BLaER1 treated with 17β-estradiol and CSF1 and Interleukin-3, amounts not matched to agents 10 nM and 100 nM (cell line): ENCODE measurements at regions not wholly inside any gene's neighbourhood (a gene's known extent, or its start where the extent isn't known, plus 50 kb on each side); places are given as distances from the start of the nearest gene placed in this dataset.

ENCODE experiments used
- H3K27ac ChIP-seq, 11 experiments: shearing (Covaris generic); formaldehyde crosslinking; 2 replicates each; pipeline ENCODE4 v1.8.1; 2022
- H3K27me3 ChIP-seq, 11 experiments: shearing (Covaris generic); formaldehyde crosslinking; 2 replicates each; pipeline ENCODE4 v1.8.1; 2022
- H3K36me3 ChIP-seq, 11 experiments: shearing (Covaris generic); formaldehyde crosslinking; 2 replicates each; pipeline ENCODE4 v1.8.1; 2022
- H3K4me1 ChIP-seq, 10 experiments: shearing (Covaris generic); formaldehyde crosslinking; 2 replicates each; pipeline ENCODE4 v1.8.1; 2022
- H3K4me2 ChIP-seq, 11 experiments: shearing (Covaris generic); formaldehyde crosslinking; 2 replicates each; pipeline ENCODE4 v1.8.1; 2022
- H3K4me3 ChIP-seq, 10 experiments: shearing (Covaris generic); formaldehyde crosslinking; 2 replicates each; pipeline ENCODE4 v1.8.1; 2022
- H3K9ac ChIP-seq, 11 experiments: shearing (Covaris generic); formaldehyde crosslinking; 2 replicates each; pipeline ENCODE4 v1.8.1; 2022
- H3K9me3 ChIP-seq, 11 experiments: shearing (Covaris generic); formaldehyde crosslinking; replicated peaks in 1 of 11; 2 replicates each; pipeline ENCODE4 v1.8.1; 2022
- H4K20me1 ChIP-seq, 11 experiments: shearing (Covaris generic); formaldehyde crosslinking; 2 replicates each; pipeline ENCODE4 v1.8.1; 2022
- Cebpa-rat ChIP-seq, 11 experiments: shearing (Covaris generic); IDR thresholded peaks; 2 replicates each; pipeline ENCODE4 v1.8.1; 2022

DNA sequence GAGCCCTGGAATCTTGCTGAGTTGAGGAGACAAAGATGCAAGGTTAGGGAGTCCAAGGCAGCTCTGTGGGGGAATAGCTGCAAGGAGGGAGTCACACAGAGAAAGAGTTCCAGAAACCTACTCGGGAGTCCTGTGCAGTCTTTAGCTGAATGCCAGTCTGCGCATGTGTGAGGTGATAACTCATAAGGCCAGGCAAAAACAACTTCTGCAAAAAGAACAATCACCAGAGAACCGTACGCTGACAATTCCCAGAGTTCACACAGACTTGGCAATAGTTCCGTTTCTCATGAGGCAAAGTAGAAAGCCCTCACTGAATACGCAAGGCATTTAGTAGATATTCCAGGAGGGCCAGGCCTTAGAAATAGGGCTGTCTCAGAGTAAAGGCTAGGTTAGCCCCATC, 135.2 kb upstream of the TAB2 start:
- H3K4me2 ChIP-seq: peak overlapping the region in 1 of 11 experiments; percentile 47; a peak in 2 of 22 replicates
- no peak overlapping the region for H3K4me3 ChIP-seq
- no peaks in the 10 kb centered on the region for H3K27me3 ChIP-seq
- H3K4me1 ChIP-seq: peaks cover 10 to 27% (median 12%) of the 10 kb centered on the region in 10 experiments
- TF ChIP-seq Cebpa-rat (IDR thresholded peaks at IDR 0.05): no peak
- H3K36me3 ChIP-seq: no peaks in the 10 kb centered on the region
- H4K20me1 ChIP-seq: no peaks in the 10 kb centered on the region
- H3K9ac ChIP-seq: no peak overlapping the region
- H3K27ac ChIP-seq: no peak overlapping the region
- peaks cover 23 to 49% (median 37%) of the 10 kb centered on the region in 11 experiments for H3K9me3 ChIP-seq

DNA sequence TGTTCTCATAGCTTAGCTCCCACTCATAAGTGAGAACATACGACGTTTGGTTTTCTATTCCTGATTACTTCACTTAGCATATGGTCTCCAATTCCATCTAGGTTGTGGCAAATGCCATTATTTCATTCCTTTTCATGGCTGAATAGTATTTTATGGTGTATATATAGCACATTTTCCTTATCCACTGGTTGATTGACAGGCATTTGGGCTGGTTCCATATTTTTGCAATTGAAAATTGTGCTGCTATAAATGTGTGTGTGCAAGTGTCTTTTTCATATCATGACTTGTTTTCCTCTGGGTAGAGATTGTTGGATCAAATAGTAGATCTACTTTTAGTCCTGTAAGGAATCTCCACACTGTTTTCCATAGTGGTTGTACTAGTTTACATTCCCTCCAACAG, 133.0 kb upstream of the TAB2 start:
- H4K20me1 ChIP-seq: no peaks in the 10 kb centered on the region
- no peak overlapping the region for H3K9ac ChIP-seq
- H3K27ac ChIP-seq: no peak overlapping the region
- TF ChIP-seq Cebpa-rat (IDR thresholded peaks at IDR 0.05): no peak
- H3K4me1 ChIP-seq: peaks cover 0 to 14% (median 0%) of the 10 kb centered on the region in 10 experiments; a peak in 5 of 20 replicates
- H3K4me3 ChIP-seq: no peak overlapping the region
- no peaks in the 10 kb centered on the region for H3K27me3 ChIP-seq
- H3K9me3 ChIP-seq: peaks cover 31 to 68% (median 53%) of the 10 kb centered on the region in 11 experiments
- no peaks in the 10 kb centered on the region for H3K36me3 ChIP-seq
- no peak overlapping the region for H3K4me2 ChIP-seq

DNA sequence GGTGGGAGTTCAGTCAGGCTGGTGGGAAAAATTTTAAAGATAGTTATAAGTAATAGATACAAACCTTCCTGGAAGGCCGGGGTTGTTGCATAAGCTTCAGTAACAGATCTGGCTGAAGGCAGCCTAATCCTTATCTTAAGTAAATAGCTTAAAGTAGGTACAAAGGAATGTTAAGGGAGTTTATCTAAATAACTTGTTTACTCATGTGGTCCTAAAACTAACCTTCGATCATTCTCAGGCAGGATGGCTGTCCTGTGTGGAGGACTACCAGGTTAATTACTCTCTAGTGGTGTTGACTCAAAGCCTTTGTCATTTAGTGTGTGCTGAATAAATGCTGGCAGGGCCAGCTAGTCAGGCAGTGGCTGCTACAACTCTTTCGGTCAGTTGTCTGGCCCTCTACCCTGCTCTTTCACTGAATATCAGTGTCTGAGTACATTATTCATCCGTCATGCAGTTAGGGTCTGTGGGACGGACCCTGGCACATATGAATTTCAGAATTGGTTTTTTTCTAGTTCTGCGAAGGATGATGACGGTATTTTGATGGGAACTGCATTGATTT, 131.6 kb upstream of the TAB2 start:
- H3K27me3 ChIP-seq: no peaks in the 10 kb centered on the region
- no peak overlapping the region for H3K27ac ChIP-seq
- no peaks in the 10 kb centered on the region for H4K20me1 ChIP-seq
- no peaks in the 10 kb centered on the region for H3K36me3 ChIP-seq
- no peak overlapping the region for H3K4me2 ChIP-seq
- TF ChIP-seq Cebpa-rat (IDR thresholded peaks at IDR 0.05): no peak
- H3K4me1 ChIP-seq: peaks cover 0 to 13% (median 0%) of the 10 kb centered on the region in 10 experiments; a peak in 3 of 20 replicates
- H3K4me3 ChIP-seq: no peak overlapping the region
- no peak overlapping the region for H3K9ac ChIP-seq
- H3K9me3 ChIP-seq: peaks cover 45 to 76% (median 64%) of the 10 kb centered on the region in 11 experiments

DNA sequence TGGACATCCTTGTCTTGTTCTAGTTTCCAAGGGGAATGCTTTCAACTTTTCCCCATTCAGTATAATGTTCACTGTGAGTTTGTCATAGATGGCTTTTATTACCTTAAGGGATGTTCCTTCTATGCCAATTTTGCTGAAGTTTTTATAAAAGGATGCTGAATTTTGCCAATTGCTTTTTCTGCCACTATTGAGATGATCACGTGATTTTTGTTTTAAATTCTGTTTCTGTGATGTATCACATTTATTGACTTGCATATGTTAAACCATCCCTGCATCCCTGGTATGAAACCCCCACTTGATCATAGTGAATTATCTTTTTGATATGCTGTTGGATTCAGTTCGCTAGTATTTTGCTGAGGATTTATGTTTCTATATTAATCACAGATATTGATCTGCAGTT, 130.6 kb upstream of the TAB2 start:
- H3K4me2 ChIP-seq: no peak overlapping the region
- no peak for TF ChIP-seq Cebpa-rat (IDR thresholded peaks at IDR 0.05)
- no peaks in the 10 kb centered on the region for H4K20me1 ChIP-seq
- no peak overlapping the region for H3K9ac ChIP-seq
- H3K4me1 ChIP-seq: peaks cover 0 to 8% (median 0%) of the 10 kb centered on the region in 10 experiments; a peak in 3 of 20 replicates
- no peak overlapping the region for H3K27ac ChIP-seq
- no peaks in the 10 kb centered on the region for H3K36me3 ChIP-seq
- no peaks in the 10 kb centered on the region for H3K27me3 ChIP-seq
- H3K4me3 ChIP-seq: no peak overlapping the region
- peaks cover 45 to 77% (median 64%) of the 10 kb centered on the region in 11 experiments for H3K9me3 ChIP-seq

DNA sequence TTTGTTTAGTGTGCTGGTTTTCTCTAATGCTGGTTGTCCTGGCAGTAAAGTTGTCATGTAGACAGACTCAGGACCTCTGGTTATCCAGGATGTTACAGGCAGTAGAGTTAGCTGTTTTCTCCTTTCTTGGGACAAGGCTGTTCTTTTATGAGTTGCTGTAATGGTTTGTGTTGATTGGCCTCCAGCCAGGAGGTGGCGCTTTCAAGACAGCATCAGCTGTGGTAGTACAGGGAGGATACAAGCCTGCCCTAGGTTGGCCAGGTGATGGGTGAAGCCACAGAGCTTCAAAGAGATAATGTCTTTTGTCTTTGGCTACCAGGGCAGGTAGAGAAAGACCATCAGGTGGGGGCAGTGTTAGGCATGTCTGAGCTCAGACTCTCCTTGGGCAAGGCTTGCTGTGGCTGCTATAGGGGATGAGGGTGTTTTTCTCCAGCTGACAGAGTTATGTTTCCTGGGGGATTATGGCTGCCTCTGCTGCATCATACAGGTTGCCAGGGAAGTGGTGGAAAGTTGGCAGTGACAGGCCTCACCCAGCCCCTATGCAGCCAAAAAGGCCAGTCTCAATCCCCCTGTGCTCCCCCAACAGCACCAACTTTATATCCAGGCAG, 127.2 kb upstream of the TAB2 start:
- Histone ChIP-seq H3K36me3 (no peaks in the 10 kb centered on the region), H3K4me2 (no peak overlapping the region), H3K4me3 (no peak overlapping the region), H3K27me3 (no peaks in the 10 kb centered on the region), H4K20me1 (no peaks in the 10 kb centered on the region), H3K9me3 (peaks cover 43 to 57% (median 52%) of the 10 kb centered on the region in 11 experiments), H3K9ac (no peak overlapping the region), H3K27ac (no peak overlapping the region), H3K4me1 (peaks cover 0 to 10% (median 6%) of the 10 kb centered on the region in 10 experiments; a peak in 10 of 20 replicates)
- no peak for TF ChIP-seq Cebpa-rat (IDR thresholded peaks at IDR 0.05)

DNA sequence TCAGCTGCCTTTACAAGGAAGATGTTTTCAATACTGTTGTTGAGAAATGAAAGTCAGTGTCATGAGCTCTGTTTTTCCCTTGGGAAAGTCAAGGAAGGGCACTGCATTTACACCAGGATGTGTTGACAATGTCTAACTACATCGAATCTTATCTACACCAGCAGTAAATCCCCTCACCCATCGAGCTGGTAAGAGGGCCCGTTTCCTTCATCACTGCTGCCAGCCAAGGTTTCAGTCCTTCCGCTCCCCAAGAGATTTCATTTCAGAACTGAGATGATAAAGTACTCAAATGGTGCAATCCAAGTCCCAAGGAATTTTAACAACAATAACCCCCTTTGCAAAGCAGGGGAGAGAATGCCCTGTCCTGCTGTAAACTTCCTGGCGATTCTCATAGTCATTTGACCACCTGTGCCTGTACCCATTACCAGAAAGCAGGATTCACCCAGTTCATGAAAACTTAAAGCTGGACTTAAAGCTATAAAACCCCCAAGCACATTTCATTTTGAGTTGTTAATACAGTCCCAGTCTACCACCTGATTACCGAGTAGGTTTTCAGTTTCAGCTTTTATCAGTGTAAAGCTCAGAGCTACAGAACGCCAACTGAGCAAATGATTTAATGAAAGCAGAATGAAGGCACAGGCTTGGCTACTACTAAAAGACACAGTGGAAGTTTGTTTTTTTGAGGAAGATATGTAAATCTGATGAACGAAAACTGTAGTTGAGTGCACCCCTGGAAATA, 122.5 kb upstream of the TAB2 start:
- Histone ChIP-seq H3K9me3 (peaks cover 26 to 44% (median 35%) of the 10 kb centered on the region in 11 experiments), H3K4me3 (no peak overlapping the region), H3K27me3 (no peaks in the 10 kb centered on the region), H4K20me1 (no peaks in the 10 kb centered on the region), H3K9ac (no peak overlapping the region), H3K4me2 (peak overlapping the region in 5 of 11 experiments; percentile 10 to 49 (median 23); a peak in 8 of 22 replicates), H3K27ac (no peak overlapping the region), H3K36me3 (no peaks in the 10 kb centered on the region), H3K4me1 (peaks cover 0 to 10% (median 6%) of the 10 kb centered on the region in 10 experiments; a peak in 10 of 20 replicates)
- no peak for TF ChIP-seq Cebpa-rat (IDR thresholded peaks at IDR 0.05)

DNA sequence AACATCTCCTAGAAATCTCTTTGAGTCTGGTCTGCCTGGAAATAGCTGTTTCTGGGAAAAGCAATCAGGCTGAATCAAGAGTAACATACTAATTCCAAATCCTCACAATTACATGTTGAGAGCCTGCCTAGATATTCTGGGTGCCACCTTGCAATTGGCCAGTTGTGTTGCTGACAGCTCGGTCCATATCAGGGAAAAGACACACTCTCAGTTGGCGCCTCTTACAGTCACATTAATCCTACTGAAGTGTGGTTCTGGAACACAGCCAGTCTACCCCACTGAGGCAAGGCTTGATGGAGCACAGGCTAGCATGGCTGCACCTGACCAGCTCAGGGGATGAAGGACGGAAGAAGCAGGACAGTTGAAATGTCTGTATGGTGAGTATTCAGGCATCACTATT, 121.4 kb upstream of the TAB2 start:
- H3K36me3 ChIP-seq: no peaks in the 10 kb centered on the region
- no peaks in the 10 kb centered on the region for H3K27me3 ChIP-seq
- H4K20me1 ChIP-seq: no peaks in the 10 kb centered on the region
- H3K9ac ChIP-seq: no peak overlapping the region
- no peak overlapping the region for H3K4me2 ChIP-seq
- H3K9me3 ChIP-seq: peaks cover 22 to 43% (median 31%) of the 10 kb centered on the region in 11 experiments; a peak in 21 of 22 replicates
- no peak overlapping the region for H3K4me3 ChIP-seq
- TF ChIP-seq Cebpa-rat (IDR thresholded peaks at IDR 0.05): no peak
- peaks cover under 1 to 10% (median 6%) of the 10 kb centered on the region in 10 experiments; a peak in 14 of 20 replicates for H3K4me1 ChIP-seq
- no peak overlapping the region for H3K27ac ChIP-seq

DNA sequence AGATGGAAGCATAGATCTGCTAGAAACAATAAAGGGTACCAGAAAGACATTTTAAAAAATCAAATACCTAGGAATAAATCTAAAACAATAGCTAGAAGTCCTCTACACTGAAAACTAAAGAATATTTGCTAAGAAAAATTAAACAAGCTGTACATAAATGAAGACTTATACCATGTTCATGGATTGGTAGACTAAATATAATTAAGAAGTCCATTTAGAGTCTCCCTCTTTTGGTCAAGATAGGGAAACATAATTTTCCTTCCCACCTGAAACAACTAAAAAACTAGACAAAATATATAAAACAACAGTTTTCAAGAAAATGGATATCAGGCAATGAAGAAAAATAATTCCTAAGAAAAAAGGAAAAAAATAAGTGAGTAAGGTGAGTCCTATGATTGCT, 120.0 kb upstream of the TAB2 start:
- TF ChIP-seq Cebpa-rat (IDR thresholded peaks at IDR 0.05): no peak
- no peak overlapping the region for H3K9ac ChIP-seq
- H3K4me3 ChIP-seq: no peak overlapping the region
- no peaks in the 10 kb centered on the region for H4K20me1 ChIP-seq
- H3K4me2 ChIP-seq: no peak overlapping the region
- H3K36me3 ChIP-seq: no peaks in the 10 kb centered on the region
- peaks cover 22 to 43% (median 31%) of the 10 kb centered on the region in 11 experiments; a peak in 21 of 22 replicates for H3K9me3 ChIP-seq
- H3K27ac ChIP-seq: no peak overlapping the region
- H3K27me3 ChIP-seq: no peaks in the 10 kb centered on the region
- peaks cover 4 to 16% (median 8%) of the 10 kb centered on the region in 10 experiments; a peak in 16 of 20 replicates for H3K4me1 ChIP-seq

DNA sequence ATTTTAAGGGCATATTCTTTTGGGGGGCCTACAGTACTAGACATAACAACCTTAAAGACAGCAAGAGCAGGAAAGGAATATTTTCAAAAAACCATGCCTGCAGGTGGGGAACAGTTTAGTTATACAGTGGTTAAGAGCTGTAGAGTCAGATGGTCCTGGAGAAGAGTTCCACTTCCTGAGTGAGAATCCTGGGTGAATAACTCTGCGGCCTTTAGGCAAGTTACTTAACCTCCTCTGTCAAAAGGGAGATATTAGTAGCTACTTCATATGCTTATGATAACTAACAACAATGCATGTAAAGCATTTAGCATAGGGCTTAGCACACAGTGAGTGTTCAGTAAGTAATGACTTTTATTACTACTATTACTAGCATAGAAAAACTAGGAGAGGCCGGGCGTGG, 119.2 kb upstream of the TAB2 start:
- H4K20me1 ChIP-seq: no peaks in the 10 kb centered on the region
- TF ChIP-seq Cebpa-rat (IDR thresholded peaks at IDR 0.05): no peak
- H3K9me3 ChIP-seq: peaks cover 22 to 43% (median 31%) of the 10 kb centered on the region in 11 experiments; a peak in 21 of 22 replicates
- H3K27me3 ChIP-seq: no peaks in the 10 kb centered on the region
- no peaks in the 10 kb centered on the region for H3K36me3 ChIP-seq
- no peak overlapping the region for H3K27ac ChIP-seq
- no peak overlapping the region for H3K9ac ChIP-seq
- H3K4me2 ChIP-seq: no peak overlapping the region
- no peak overlapping the region for H3K4me3 ChIP-seq
- peaks cover 4 to 24% (median 9%) of the 10 kb centered on the region in 10 experiments; a peak in 16 of 20 replicates for H3K4me1 ChIP-seq
